Caki2 (cell line): ENCODE measurements at regions not wholly inside any gene's neighbourhood (a gene's known extent, or its start where the extent isn't known, plus 50 kb on each side); places are given as distances from the start of the nearest gene placed in this dataset.
A peak's percentile ranks its signal among the peaks of the same experiment; 100 is the strongest.
"Not testable (repeated sequence)": the region's sequence is repeated elsewhere in the genome, so short reads cannot be mapped to it uniquely, and the experiment has no call there.

ENCODE experiments used
- DNase-seq: peaks from one replicate; pipeline ENCODE4 v3.0.0-alpha.2; 2015; ENCODE audit warnings: low read depth
- in situ Hi-C: cut with HindIII; loops from 2 replicates; pipeline ENCODE4 v1.10.0; 2016; ENCODE audit warnings: low sequenced_read_pairs, low pct_unique_long_range_greater_than_20kb, mixed read lengths

- DNase-seq, result no peak
- in situ Hi-C loops, result no loop called here
Measured at GRCh38 chr7:125195156-125195555, 265.5 kb upstream of the POT1 start.

- in situ Hi-C loops, result no loop called here
- DNase-seq, result no peak
Measured at GRCh38 chr7:125193263-125193662, 263.6 kb upstream of the POT1 start.

- in situ Hi-C loops, result no loop called here
- no peak for DNase-seq
Measured at GRCh38 chr7:125184801-125185200, 255.2 kb upstream of the POT1 start.

GRCh38 chr7:125181569-125182267, 252.1 kb upstream of the POT1 start:
- peak; percentile 44 for DNase-seq
- in situ Hi-C loops, result not testable (repeated sequence)

- in situ Hi-C loops, result no loop called here
- DNase-seq, result no peak
Measured at GRCh38 chr7:125173571-125173970, 243.9 kb upstream of the POT1 start.

- DNase-seq, result no peak
- in situ Hi-C loops, result no loop called here
Measured at GRCh38 chr7:125169088-125169487, 239.5 kb upstream of the POT1 start.

- in situ Hi-C loops, result no loop called here
- DNase-seq, result no peak
Measured at GRCh38 chr7:125154930-125155329, 225.3 kb upstream of the POT1 start.

- no peak for DNase-seq
- in situ Hi-C loops, result no loop called here
Measured at GRCh38 chr7:125149151-125149550, 219.5 kb upstream of the POT1 start.

- no peak for DNase-seq
- in situ Hi-C loops, result no loop called here
Measured at GRCh38 chr7:125147047-125147446, 217.4 kb upstream of the POT1 start.

- DNase-seq, result no peak
- in situ Hi-C loops, result no loop called here
Measured at GRCh38 chr7:125136755-125137532, 207.3 kb upstream of the POT1 start.

- in situ Hi-C loops, result no loop called here
- DNase-seq, result no peak
Measured at GRCh38 chr7:125136341-125136740, 206.7 kb upstream of the POT1 start.

GRCh38 chr7:125130173-125130572, 200.5 kb upstream of the POT1 start:
- no peak for DNase-seq
- in situ Hi-C loops, result no loop called here

GRCh38 chr7:125127304-125127703, 197.7 kb upstream of the POT1 start:
- no peak for DNase-seq
- in situ Hi-C loops, result no loop called here

GRCh38 chr7:125126376-125126775, 196.8 kb upstream of the POT1 start:
- in situ Hi-C loops, result no loop called here
- DNase-seq, result no peak

- no peak for DNase-seq
- in situ Hi-C loops, result no loop called here
Measured at GRCh38 chr7:125125315-125125714, 195.7 kb upstream of the POT1 start.

- DNase-seq, result no peak
- in situ Hi-C loops, result no loop called here
Measured at GRCh38 chr7:125122173-125122572, 192.5 kb upstream of the POT1 start.

- in situ Hi-C loops, result no loop called here
- DNase-seq, result no peak
Measured at GRCh38 chr7:125119559-125120115, 190.0 kb upstream of the POT1 start.

- DNase-seq, result no peak
- in situ Hi-C loops, result no loop called here
Measured at GRCh38 chr7:125118444-125118843, 188.8 kb upstream of the POT1 start.

GRCh38 chr7:125112850-125113249, 183.2 kb upstream of the POT1 start:
- no peak for DNase-seq
- in situ Hi-C loops, result no loop called here

- in situ Hi-C loops, result no loop called here
- no peak for DNase-seq
Measured at GRCh38 chr7:125099519-125099918, 169.9 kb upstream of the POT1 start.
